HG02840 (cell line): ENCODE measurements at regions not wholly inside any gene's neighbourhood (a gene's known extent, or its start where the extent isn't known, plus 50 kb on each side); places are given as distances from the start of the nearest gene placed in this dataset.

Source experiments
- ATAC-seq: cut with Tn5 transposase; IDR thresholded peaks from one replicate; pipeline ENCODE4 v1.9.1; 2021; ENCODE audit warnings: mild to moderate bottlenecking, moderate library complexity, moderate number of reproducible peaks; ENCODE audit not compliant: unreplicated experiment, low FRiP score

DNA sequence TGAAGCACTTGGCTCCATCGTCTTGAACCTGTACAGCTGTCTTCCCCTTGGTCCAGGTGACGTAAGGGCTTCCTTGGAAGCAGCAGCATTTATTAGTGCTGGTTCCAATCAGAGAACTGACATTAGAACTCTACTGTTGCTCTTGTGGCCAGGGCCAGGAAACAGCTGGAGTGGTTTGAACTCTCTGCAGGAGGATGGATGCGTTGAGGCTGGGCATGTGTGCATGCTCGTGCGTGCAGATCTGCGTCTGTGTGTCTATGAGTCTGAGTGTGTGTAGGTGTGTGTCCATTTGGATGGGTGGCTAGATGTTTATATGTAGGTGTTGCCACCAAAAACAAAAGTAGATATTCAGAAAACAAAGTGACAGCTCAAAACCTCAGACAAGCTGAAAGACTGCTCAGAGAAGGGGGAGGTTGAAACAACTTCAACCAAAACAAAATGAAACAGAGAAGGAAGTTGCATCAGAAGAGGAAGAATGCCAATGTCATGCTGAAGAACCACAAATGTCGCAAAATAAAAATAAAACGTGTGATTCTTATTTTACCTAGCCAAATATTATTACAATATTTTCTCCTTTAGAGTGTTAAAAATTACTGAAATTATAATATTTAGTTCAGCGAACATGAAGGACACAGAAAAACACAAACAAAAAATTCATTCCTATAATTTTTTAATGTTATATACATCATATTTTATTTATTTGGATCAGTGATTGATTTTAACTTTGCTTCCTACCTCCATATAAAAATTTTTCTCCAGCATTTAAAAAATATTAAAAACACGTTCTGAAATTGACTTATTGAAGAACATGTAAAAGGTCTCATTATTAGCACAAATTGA, 96.1 kb upstream of the MKLN1 start:
- ATAC-seq: peak; percentile 55

DNA sequence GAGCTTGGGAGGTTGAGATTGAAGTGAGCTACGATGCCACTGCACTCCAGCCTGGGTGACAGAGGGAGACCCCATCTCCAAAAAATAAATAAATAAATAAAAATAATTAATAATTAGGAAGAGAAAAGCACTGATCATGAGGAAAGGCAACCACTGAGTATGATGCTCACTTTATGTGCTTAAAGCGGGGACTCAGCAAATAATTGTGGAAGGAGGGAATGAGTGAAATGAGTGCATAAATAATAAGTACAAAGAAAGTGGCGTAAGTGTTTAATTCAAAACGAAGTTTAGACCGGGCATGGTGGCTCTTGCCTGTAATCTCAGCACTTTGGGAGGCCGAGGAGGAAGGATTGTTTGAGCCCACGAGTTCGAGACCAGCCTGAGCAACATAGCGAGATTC, 94.9 kb upstream of the MKLN1 start:
- no peak for ATAC-seq

DNA sequence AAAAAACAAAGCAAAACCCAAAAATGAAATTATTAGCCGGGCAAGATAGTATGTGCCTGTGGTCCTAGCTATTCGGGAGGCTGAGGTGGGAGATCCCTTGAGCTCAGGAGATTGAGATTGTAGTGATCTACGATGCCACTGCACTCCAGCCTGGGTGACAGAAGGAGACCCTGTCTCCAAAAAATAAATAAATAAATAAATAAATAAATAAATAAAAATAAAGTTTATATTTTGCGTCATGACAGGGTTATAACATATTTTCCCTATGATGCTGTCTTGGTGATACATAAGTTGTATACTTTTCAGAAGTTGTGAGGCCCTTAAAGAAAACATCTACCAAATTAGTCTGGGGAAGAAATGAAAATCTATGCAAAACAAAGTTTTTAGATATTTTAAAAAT, 94.5 kb upstream of the MKLN1 start:
- ATAC-seq: no peak

DNA sequence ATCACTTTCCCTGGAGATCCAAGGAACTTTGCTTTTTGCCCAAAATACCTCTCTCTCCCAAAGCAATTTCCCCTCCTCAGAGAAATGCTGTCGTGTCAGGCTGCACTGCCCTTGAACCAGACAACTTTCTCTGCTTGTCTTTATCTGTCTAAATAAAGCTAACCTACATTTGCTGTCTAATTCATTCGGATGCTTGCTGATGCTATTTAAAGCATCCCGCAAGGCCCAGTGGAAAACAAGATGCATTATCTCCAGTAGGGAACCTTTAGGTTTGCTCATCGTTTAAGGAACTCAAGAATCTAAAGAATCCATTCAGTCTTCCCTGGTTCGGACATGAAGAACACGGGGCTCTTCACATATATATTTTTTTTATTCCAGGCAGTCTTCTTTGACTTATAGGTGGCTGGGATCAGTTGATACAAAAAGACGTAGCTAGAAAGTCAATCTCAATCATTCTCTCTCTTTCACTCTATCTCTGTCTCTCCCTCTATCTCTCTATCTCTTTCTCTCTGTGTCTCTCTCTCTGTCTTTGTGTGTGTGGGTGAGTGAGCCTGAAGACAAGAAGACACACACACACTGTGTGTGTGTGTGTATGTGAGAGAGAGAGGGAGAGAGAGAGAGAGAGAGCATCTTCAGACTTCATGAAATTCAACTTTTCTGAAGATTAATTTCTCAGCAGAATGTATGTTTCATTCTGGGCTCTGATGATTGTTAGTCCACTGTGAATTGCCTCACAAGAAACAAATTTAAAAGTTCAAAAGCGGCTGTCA, 92.8 kb upstream of the MKLN1 start:
- no peak for ATAC-seq

DNA sequence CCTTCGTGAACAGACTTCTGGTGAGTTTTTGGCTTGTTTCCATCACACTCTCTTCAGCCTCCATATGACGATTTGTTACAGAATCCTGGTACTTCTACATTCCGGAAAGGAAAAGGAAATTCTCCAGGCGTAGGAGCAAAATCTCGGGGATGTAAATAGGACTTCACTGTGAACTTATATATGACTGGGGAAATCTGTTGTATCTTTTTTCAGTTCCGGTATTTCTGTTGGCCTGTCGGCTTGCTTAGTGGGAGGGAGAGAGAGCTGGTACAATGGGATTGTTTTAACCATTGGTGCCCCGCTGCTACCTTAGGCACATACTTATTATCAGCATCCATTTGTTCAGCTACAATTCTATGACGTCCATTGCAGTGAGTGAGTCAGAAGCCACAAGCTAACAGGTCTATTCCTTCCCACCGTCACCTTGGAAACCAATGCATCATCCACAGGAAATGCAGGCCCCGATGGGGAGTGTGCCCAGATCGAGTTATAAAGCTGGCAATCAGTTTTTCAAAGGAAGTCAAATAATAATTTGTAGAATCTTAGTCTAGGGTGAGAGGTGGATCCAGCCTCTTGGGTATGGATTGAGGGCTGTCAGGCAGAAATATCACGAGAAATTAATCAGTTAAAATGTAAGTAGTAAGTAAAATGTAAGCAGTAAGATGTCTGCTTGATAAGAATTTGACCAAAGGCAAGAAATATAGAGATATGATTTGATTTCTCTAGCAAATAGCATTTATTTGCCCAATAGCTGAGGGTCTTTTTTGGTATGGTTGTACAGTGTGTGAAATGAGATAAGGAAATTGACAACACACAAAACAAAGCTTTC, 92.0 kb upstream of the MKLN1 start:
- ATAC-seq: no peak

DNA sequence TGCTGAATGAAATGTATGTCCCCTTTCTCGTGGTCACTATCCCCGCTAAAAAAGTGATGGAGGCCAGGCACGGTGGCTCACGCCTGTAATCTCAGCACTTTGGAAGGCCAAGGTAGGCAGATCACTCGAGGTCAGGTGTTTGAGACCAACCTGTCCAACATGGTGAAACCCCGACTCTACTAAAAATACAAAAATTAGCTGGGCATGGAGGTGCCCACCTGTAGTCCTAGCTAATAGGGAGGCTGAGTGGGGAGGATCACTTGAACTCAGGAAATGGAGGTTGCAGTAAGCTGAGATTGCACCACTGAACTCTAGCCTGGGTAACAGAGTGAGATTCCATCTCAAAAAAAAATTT, 91.4 kb upstream of the MKLN1 start:
- ATAC-seq: no peak

DNA sequence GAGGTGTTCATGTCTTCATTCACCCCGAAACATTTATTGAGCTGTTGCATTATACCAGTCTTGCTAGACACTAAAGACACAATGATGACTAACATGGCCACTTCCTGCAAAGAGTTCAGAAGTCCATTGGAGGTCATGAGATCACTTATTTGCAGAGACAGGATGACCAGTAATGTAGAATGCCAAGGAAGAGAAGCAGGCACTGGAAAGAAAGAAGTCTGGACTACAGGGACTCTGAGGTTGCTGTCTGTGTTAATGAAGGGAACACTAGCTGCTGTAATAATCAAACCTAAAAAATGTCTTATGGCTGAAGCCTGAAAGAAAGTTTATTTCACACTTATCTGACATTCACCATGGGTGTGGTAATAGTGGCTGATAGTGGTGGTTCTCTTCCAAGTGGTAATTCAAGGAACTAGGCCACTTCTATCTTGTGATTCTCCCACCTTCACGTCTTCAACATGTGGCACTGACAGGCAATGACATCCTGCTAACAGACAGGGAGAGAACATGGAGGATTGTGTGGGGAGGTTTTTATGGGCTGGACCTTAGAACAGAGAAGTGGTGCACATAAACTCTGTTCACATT, 89.2 kb upstream of the MKLN1 start:
- ATAC-seq: no peak

DNA sequence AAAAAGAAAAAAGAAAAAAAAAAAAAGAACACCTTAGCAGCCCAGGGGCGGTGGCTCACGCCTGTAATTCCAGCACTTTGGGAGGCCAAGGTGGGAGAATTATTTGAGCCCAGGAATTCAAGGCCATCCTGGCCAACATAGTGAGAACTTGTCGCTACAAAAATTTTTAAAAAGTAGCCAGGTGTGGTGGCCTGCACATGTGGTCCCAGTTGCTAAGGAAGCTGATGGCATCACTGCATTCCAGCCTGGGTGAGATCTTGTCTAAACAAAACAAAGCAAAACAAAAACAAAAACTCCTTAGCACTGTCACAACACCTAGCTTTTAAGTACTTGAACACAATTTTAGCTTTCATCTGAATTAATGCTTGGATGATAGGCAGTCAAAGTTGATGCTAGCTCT, 86.3 kb upstream of the MKLN1 start:
- no peak for ATAC-seq

DNA sequence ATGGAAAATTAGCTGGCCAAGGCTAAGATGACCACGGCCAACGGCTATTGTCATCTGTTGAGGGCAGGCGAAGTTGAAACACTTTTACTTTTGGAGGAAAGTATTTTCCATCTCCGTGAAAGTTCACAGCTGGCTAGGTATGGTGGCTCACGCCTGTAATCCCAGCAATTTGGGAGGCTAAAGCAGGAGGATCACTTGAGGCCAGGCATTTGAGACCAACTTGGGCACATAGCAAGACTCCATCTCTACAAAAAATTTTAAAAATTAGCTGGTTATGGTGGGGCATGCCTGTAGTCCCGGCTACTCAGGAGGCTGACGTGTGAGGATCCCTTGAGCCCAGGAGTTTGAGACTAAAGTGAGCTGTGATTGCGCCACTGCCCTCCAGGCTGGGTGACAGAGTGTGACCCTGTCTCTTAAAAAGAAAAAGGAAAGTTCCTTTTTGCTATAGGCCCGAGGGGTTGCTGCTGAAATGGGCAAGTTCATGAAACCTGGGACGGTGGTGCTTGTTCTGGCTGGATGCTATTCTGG, 85.5 kb upstream of the MKLN1 start:
- no peak for ATAC-seq

DNA sequence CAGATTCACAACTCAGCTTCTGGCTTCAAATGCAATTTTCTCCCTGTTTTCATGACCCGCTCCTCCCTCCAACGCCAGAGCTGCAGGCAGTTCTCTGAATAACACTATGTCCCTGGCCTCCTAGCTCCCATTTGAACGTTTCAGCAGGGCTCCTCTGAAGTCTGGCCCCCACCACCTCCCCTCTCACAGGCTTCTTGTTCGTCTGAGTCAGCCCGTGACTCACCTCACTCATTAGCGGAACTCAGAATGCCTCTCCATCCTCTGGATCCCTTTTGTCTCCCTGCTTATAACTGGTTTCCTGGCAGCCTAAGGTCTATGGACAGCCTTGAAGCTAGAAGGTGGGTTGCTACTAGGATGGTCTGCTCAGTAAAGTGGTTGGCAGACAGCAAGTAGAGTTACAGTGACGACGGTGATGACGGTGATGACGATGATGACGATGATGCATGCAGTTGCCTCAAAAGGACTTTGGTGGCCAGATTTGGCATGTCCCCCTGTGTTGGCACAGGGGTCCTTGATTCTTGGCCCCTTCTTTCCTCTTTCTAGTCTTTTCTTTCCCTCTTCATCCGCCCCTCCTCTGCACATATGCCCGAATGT, 83.3 kb upstream of the MKLN1 start:
- no peak for ATAC-seq

DNA sequence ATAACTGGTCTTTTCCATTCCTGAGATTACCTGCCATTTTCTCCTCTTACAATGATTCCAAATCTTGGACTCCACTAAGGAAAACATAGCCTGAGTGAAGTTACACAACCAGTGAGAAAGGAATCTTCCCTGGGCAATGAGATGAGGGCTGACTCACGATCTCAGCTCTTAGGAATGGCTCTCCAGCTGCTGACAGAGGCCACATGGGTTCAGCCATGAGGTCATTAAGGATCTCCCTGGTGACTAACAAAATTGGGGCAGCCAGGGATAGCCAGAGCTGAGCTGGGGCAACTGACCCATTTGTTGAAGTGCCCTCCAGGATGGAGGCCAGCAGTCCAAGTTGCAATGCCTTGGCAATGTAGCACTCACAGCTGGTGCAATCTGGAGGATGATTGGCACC, 78.7 kb upstream of the MKLN1 start:
- ATAC-seq: no peak

DNA sequence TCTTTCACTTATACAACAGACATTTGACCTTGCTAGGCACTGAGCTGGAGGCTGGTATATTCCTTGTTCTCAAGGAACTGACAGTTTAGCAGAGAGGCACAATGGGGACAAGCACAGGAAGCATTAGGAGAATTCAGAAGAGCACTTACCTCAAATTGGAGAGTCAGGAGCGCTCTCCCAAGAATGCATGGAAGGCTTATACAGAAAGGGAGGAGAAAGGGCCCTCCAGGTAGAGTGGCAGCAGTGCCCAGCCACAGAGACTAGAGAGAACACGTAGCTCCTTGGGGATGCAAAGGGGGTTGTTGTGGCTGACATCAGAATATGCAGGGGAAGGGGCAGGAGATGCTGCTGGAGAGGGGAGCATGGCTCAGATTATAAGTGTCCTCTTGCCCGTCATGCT, 78.2 kb upstream of the MKLN1 start:
- ATAC-seq: no peak

DNA sequence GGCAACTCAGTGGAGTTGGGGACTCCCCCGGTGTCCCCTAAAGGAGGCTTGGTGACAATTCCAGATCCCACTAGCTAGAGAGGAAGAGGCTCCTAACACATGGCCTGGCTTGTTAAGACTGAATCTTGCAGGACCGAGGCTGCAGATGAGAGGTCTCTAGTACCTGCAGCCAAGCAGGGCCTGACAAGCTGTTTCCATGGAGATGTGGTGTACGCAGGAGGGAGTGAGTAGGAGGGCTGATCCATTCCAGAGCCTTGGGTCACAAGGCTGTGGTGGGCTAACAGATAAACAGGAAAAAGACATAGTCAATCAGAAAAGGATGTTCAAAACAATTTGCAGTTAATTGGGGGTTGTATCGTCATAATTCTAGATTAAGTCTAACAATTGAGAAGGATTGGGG, 77.3 kb upstream of the MKLN1 start:
- ATAC-seq: no peak

DNA sequence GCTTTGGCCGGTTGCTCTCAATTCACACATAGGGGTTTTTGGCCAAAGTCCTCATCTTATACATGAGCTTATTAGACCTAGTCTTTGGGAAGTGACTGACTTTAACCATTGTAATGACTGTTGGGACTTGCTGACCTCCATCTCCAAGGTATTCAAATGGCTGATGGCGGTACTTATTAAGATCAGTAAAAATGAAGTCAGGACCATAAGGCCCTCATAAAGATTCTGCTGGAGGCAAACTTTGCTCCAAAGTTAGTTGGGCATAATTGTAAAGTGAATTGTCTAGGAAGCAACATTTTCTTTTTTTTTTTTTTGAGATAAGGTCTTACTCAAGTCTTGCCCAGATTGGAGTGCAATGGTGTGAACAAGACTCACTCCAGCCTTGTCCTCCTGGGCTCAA, 76.3 kb upstream of the MKLN1 start:
- no peak for ATAC-seq

DNA sequence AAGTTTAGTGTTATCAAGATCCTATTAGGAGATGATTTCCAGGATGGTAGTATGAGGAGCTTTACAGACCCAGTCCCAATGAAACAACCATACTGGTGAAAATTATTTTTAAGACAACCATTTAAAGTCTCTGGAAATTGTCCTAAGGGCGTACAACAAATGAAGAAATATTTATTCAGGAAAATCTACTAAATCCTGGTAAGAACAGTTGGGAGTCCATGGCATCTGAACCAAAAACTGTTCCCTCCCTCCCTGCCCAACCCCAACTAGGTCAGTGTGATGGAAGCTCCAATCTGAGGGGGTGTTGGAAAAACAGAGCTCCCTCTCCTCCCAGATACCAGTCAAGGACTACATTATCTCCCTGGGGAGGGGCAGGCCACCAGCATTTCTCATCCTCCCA, 74.7 kb upstream of the MKLN1 start:
- no peak for ATAC-seq

DNA sequence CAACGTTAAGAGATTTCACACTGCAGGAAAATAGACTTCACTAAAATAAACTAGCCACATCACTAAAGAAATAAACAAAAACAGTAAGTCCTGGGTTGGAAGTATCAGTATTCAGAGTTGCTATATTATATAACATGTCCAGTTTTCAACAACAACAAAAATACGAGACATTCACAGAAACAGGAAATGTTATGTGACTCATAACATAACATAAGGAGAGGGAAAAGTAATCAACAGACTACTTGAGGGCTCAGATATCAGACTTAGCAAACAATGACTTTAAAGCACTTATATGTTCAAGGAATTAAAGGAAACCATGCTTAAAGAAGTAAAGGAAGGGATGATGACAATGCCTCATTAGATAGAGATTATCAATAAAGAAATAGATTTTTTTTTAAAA, 73.5 kb upstream of the MKLN1 start:
- ATAC-seq: no peak

DNA sequence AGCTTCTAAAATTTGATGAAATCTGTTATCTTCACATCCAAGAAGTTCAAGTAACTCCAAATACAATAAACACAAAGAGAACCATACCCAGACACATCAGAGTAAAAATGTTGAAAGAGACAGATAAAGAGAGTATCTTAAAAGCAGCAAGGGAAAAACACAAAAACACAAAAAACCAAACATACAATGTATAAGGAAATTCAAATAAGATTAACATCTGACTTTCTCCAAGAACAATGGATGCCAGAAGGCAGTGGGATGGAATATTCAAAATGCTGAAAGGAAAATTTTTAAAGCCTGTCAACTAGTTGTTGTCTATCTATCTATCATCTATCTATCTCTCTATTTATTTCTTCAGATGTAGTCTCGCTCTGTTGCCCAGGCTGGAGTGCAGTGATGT, 72.4 kb upstream of the MKLN1 start:
- no peak for ATAC-seq

DNA sequence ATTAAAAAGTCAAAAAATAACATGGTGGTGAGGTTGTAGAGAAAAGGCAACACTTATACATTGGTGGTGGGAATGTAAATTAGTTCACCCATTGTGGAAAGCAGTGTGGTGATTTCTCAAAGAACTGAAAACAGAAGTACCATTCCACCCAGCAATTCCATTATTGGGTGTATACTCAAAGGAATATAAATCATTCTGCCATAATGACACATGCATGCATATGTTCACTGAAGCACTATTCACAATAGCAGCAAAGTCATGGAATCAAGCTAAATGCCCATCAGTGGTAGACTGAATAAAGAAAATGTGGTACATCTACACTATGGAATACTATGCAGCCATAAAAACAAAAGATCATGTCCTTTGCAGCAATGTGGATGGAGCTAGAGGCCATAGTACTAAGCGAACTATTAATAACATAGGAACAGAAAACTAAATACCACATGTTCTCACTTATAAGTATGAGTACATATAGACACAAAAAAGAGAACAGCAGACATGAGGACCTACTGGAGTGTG, 66.1 kb upstream of the MKLN1 start:
- no peak for ATAC-seq

DNA sequence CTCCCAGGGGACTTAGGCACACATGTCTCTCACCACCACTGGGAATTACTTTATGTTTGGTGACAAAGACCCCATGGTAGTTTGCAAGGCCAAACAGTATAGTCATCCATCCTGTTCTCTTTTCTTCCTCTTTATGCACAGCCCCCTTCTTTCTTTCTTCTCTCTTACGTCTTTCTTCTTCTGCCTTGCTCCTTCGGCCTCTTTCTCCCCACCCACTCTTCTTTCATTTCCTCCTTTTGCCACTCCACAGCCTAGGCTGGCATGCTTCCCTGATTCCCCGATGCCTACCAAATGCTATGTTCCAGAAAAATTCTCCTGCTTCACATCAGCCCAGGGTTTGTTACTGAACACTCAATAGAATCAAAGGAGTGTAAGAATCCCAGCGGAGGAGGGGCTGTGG, 62.4 kb upstream of the MKLN1 start:
- no peak for ATAC-seq

DNA sequence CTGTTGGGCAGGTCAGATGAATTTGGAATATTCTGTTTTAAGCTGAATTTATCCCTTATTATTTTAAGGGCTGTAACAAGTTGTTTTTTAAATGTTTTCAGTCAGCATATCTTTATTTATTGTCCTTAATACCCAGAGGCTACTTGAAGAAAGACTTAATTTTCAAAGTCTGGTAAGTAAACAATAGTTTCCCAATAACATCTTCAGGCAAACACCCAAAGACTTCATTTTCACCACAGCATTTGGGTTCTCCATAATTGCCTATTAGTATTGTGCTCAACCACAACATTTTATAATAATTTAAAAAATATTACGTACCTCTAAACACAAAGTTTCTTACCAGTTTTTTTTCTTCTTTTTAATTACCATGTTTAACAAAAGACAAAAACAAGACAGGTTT, 60.0 kb upstream of the MKLN1 start:
- no peak for ATAC-seq
